K562 (cell line): ENCODE measurements at regions not wholly inside any gene's neighbourhood (a gene's known extent, or its start where the extent isn't known, plus 50 kb on each side); places are given as distances from the start of the nearest gene placed in this dataset.

Source experiments
- ATAC-seq: fragments of 200-7000 bp; cut with Tn5 transposase; 3 replicates; pipeline ENCODE4 v1.9.1; 2020; ENCODE audit warnings: moderate library complexity
- BruUV-seq: library from RNA; stranded (reverse); fragments of 400-500 nt; replicated peaks from 2 replicates; lab custom pipeline; 2021; lab: Mats Ljungman, UMichigan
- CTCF ChIA-PET: fragments of 300-600 bp; formaldehyde crosslinking; extraction: SDS; loops from one replicate; lab custom pipeline; 2021; ENCODE audit warnings: low intra/inter-chr PET ratio; lab: Yijun Ruan, JAX
- POLR2A ChIA-PET: fragments of 300-600, 350-650 bp; sonication (Branson Sonifier 250); formaldehyde crosslinking; extraction: SDS; loops from one replicate; lab custom pipeline; 2021; ENCODE audit warnings: antibody characterized with exemption, inconsistent platforms; lab: Yijun Ruan, JAX
- DNase-seq, 4 experiments: peaks; one replicate each; pipeline versions ENCODE4 v3.0.0 to v3.0.0-alpha.2; 2011 to 2018; ENCODE audit warnings: low spot score in 3 of 4, mixed read lengths in 3 of 4; ENCODE audit errors: extremely low read depth in 1 of 4
- FAIRE-seq: peaks from 2 replicates; lab custom pipeline; 2011; peaks lifted over from hg19 to GRCh38; lab: Jason Lieb, UNC
- H2AFZ ChIP-seq: 2 replicates; pipeline ENCODE4 v1.6.0; 2011; ENCODE audit warnings: low read depth, low read length, control low read depth, inconsistent platforms
- H3K27ac ChIP-seq: fragments of 200-600 bp; 3 replicates; pipeline ENCODE4 v1.8.0; 2011; ENCODE audit warnings: low read depth, mild to moderate bottlenecking, control low read depth, inconsistent platforms, low read length, moderate library complexity, mixed read lengths; ENCODE audit errors: extremely low read depth
- H3K27me3 ChIP-seq, 2 experiments: fragments of 300-600 bp in 1 of 2; 2 replicates in 1 of 2; 3 replicates in 1 of 2; pipeline versions ENCODE4 v1.6.0 to v1.8.0; 2011; ENCODE audit warnings: inconsistent platforms in 2 of 2, low read length in 2 of 2, mild to moderate bottlenecking in 1 of 2, mixed read lengths in 1 of 2, moderate library complexity in 1 of 2; ENCODE audit not compliant: control insufficient read depth in 2 of 2, insufficient read depth in 2 of 2
- H3K36me3 ChIP-seq: fragments of 300-600 bp; 3 replicates; pipeline ENCODE4 v1.8.0; 2011; ENCODE audit warnings: mild to moderate bottlenecking, low read length, inconsistent platforms; ENCODE audit not compliant: control insufficient read depth, insufficient read depth
- H3K4me1 ChIP-seq, 2 experiments: fragments of 200-600 bp in 1 of 2; replicated peaks in 1 of 2; 2 replicates in 1 of 2; 3 replicates in 1 of 2; pipeline versions ENCODE4 v1.5.1 to v1.8.0; 2011; ENCODE audit warnings: inconsistent platforms in 2 of 2, low read length in 2 of 2, mild to moderate bottlenecking in 1 of 2, mixed read lengths in 1 of 2, moderate library complexity in 1 of 2; ENCODE audit not compliant: control insufficient read depth in 2 of 2, insufficient read depth in 2 of 2
- H3K4me2 ChIP-seq: 2 replicates; pipeline ENCODE4 v1.6.1; 2011; ENCODE audit warnings: low read length, control low read depth, inconsistent platforms, mixed read lengths; ENCODE audit not compliant: insufficient read depth
- H3K4me3 ChIP-seq: fragments of 200-600 bp; sonication (generic), shearing (Covaris generic); 2 replicates; pipeline ENCODE4 v1.5.1; 2016; ENCODE audit warnings: control low read depth, inconsistent platforms
- H3K79me2 ChIP-seq: fragments of 200-600 bp; 3 replicates; pipeline ENCODE4 v1.8.0; 2011; ENCODE audit warnings: low read length, inconsistent platforms; ENCODE audit not compliant: control insufficient read depth, insufficient read depth
- H3K9ac ChIP-seq, 2 experiments: 2 replicates each; pipeline versions ENCODE4 v1.6.0 to v1.6.1; 2011; ENCODE audit warnings: low read depth in 2 of 2, low read length in 2 of 2, control low read depth in 1 of 2, inconsistent platforms in 1 of 2, mild to moderate bottlenecking in 1 of 2, mixed read lengths in 1 of 2; ENCODE audit not compliant: insufficient read depth in 1 of 2
- H3K9me1 ChIP-seq: one replicate; pipeline ENCODE4 v1.6.0; 2011; ENCODE audit warnings: inconsistent platforms, mild to moderate bottlenecking, low read length, moderate library complexity; ENCODE audit not compliant: control insufficient read depth, insufficient read depth
- H3K9me3 ChIP-seq: replicated peaks from 2 replicates; pipeline ENCODE4 v1.5.1; 2011; ENCODE audit warnings: low read depth, low read length, inconsistent platforms; ENCODE audit not compliant: control insufficient read depth, insufficient read depth
- H4K20me1 ChIP-seq: replicated peaks from 2 replicates; pipeline ENCODE4 v1.6.1; 2011; ENCODE audit warnings: low read length, inconsistent platforms, mixed read lengths; ENCODE audit not compliant: control insufficient read depth, insufficient read depth
- ARID2 ChIP-seq: fragments of 450-650 bp; IDR thresholded peaks from 2 replicates; pipeline ENCODE4 v1.6.1; 2017; ENCODE audit warnings: antibody characterized with exemption, mild to moderate bottlenecking
- BRD4 ChIP-seq: fragments of 200-600 bp; sonication (generic); IDR thresholded peaks from 2 replicates; pipeline ENCODE4 v1.6.1; 2017; ENCODE audit warnings: inconsistent platforms
- C11orf30 ChIP-seq: fragments of 450-650 bp; IDR thresholded peaks from 2 replicates; pipeline ENCODE4 v1.6.1; 2016; ENCODE audit warnings: low read depth, mild to moderate bottlenecking
- CREB1 ChIP-seq, 2 experiments: sonication (generic) in 1 of 2; formaldehyde crosslinking in 1 of 2; IDR thresholded peaks; 2 replicates each; pipeline versions ENCODE4 v1.6.1 to v1.8.0; 2012 to 2022; ENCODE audit warnings: inconsistent platforms in 1 of 2, mild to moderate bottlenecking in 1 of 2, missing genetic modification reagents in 1 of 2, moderate library complexity in 1 of 2
- E2F3 ChIP-seq: fragments of 250-450 bp; sonication (Bioruptor Pico); IDR thresholded peaks from 2 replicates; pipeline ENCODE4 v1.4.0; 2020; ENCODE audit warnings: mild to moderate bottlenecking
- LCOR ChIP-seq: sonication (generic); formaldehyde crosslinking; IDR thresholded peaks from 2 replicates; pipeline ENCODE4 v1.8.0; 2022; ENCODE audit warnings: mild to moderate bottlenecking, missing genetic modification reagents
- MCM2 ChIP-seq: fragments of 450-650 bp; IDR thresholded peaks from 2 replicates; pipeline ENCODE4 v1.6.1; 2017; ENCODE audit warnings: low read depth, mild to moderate bottlenecking
- MCM7 ChIP-seq, 2 experiments: fragments of 450-650 bp; IDR thresholded peaks; 2 replicates each; pipeline ENCODE4 v1.6.1; 2016 to 2018
- NR2C1 ChIP-seq, 2 experiments: fragments of 450-650 bp; IDR thresholded peaks; 2 replicates each; pipeline ENCODE4 v1.6.1; 2017; ENCODE audit warnings: mild to moderate bottlenecking in 2 of 2, antibody characterized with exemption in 1 of 2, inconsistent platforms in 1 of 2, missing compliant biosample characterization in 1 of 2, missing genetic modification characterization in 1 of 2
- POLR3G ChIP-seq: IDR thresholded peaks from 2 replicates; pipeline ENCODE4 v1.6.1; 2011; ENCODE audit not compliant: insufficient read length, insufficient replicate concordance; ENCODE audit errors: extremely low read depth
- VEZF1 ChIP-seq: fragments of 200-800 bp; sonication (Bioruptor generic); IDR thresholded peaks from 2 replicates; pipeline ENCODE4 v1.6.1; 2017; ENCODE audit warnings: missing genetic modification characterization, missing compliant biosample characterization
- ZBTB34 ChIP-seq: fragments of 250-450 bp; sonication (Bioruptor Pico); IDR thresholded peaks from 2 replicates; pipeline ENCODE4 v1.8.0; 2021; ENCODE audit warnings: mild to moderate bottlenecking, moderate library complexity
- ZMIZ1 ChIP-seq, 2 experiments: fragments of 150-350 bp in 1 of 2; IDR thresholded peaks; 2 replicates each; pipeline ENCODE4 v1.6.1; 2012 to 2016; ENCODE audit warnings: low read depth in 2 of 2, low read length in 2 of 2, mild to moderate bottlenecking in 1 of 2, moderate library complexity in 1 of 2
- ZNF766 ChIP-seq: fragments of 200-800 bp; sonication (Bioruptor generic); conservative IDR thresholded peaks from 2 replicates; pipeline ENCODE4 v1.6.1; 2016; ENCODE audit warnings: missing genetic modification characterization, missing compliant biosample characterization
- ZNF830 ChIP-seq: fragments of 250-450 bp; sonication (Bioruptor Pico); IDR thresholded peaks from 2 replicates; pipeline ENCODE4 v1.5.0; 2021; ENCODE audit warnings: mild to moderate bottlenecking
- ZSCAN29 ChIP-seq: fragments of 450-650 bp; IDR thresholded peaks from 2 replicates; pipeline ENCODE4 v1.6.1; 2017
- WGBS: fragments of 100-300 bp; shearing (Covaris generic); methylation state at CpG from one replicate; pipeline ENCODE4 v1.1.6; 2016; ENCODE audit warnings: low coverage, mixed read lengths; ENCODE audit not compliant: insufficient coverage; ENCODE audit errors: missing lambda C conversion rate; 5-methylcytosine and 5-hydroxymethylcytosine counted together
- in situ Hi-C: fragments of 300-500 bp; cut with MboI; formaldehyde crosslinking; loops from 4 replicates; pipeline ENCODE4 v1.15.0; 2018; ENCODE audit warnings: inconsistent platforms, mixed read lengths
- intact Hi-C: fragments of 100-400 bp; cut with micrococcal nuclease; formaldehyde crosslinking; loops from 2 replicates; pipeline ENCODE4 v1.14.2; 2022

GRCh38 chr6:137623293-137623692 is 129.1 kb upstream of the OLIG3 start:
- Histone ChIP-seq H3K79me2 (no peaks in the 10 kb centered on the region), H3K4me3 (no peak overlapping the region), H3K9me3 (no peaks in the 10 kb centered on the region), H3K27me3 (peaks cover 5 to 9% of the 10 kb centered on the region in 2 experiments; a peak in 4 of 5 replicates), H2AFZ (no peak overlapping the region), H3K4me1 (no peaks in the 10 kb centered on the region), H4K20me1 (no peaks in the 10 kb centered on the region), H3K27ac (no peak overlapping the region), H3K36me3 (no peaks in the 10 kb centered on the region), H3K9ac (no peak overlapping the region), H3K4me2 (no peak overlapping the region), H3K9me1 (no peaks in the 10 kb centered on the region)
- WGBS, result 0% methylated on average over 4 of the region's 4 CpGs
- in situ Hi-C loops, result no loop called here
- no TSS peak for BruUV-seq
- FAIRE-seq, result no peak
- ChIA-PET POLR2A (no interaction called here), CTCF (no interaction called here)
- intact Hi-C loops, result no loop called here
- ATAC-seq, result no peak
- no peak for DNase-seq
- no peak for TF ChIP-seq VEZF1 (CRISPR knock-in tag)
- no peak for TF ChIP-seq ZNF766 (CRISPR knock-in tag)
- TF ChIP-seq MCM7 (IDR thresholded peaks at IDR 0.05), result no peak
- no peak for TF ChIP-seq E2F3 (CRISPR knock-in tag)
- no peak for TF ChIP-seq ZBTB34 (CRISPR knock-in tag)
- TF ChIP-seq POLR3G, result no peak
- TF ChIP-seq ZSCAN29, result no peak
- TF ChIP-seq ZMIZ1 (IDR thresholded peaks at IDR 0.05; ENCODE audit: low read depth in 2 of 2, low read length in 2 of 2), result no peak
- TF ChIP-seq BRD4, result no peak
- TF ChIP-seq C11orf30, result no peak
- no peak for TF ChIP-seq LCOR (CRISPR knock-in tag)
- no peak for TF ChIP-seq ZNF830 (CRISPR knock-in tag)
- no peak for TF ChIP-seq MCM2
- no peak for TF ChIP-seq NR2C1 (IDR thresholded peaks at IDR 0.05)
- TF ChIP-seq NR2C1 (tag; IDR thresholded peaks at IDR 0.05), result no peak
- TF ChIP-seq CREB1 (IDR thresholded peaks at IDR 0.05), result no peak
- no peak for TF ChIP-seq CREB1 (CRISPR knock-in tag; IDR thresholded peaks at IDR 0.05)
- no peak for TF ChIP-seq ARID2
